ENCODE measurements at regions not wholly inside any gene's neighbourhood (a gene's known extent, or its start where the extent isn't known, plus 50 kb on each side); places are given as distances from the start of the nearest gene placed in this dataset.

GRCh38 chr22:19634226-19634975 is 79.9 kb upstream of the SEPTIN5 start:
- TF ChIP-seq EP300 (IDR thresholded peaks at IDR 0.05; ENCODE audit: borderline replicate concordance) (no peak), CEBPB (IDR thresholded peaks at IDR 0.05) (no peak), REST (IDR thresholded peaks at IDR 0.05; ENCODE audit: low read depth) (no peak)
